NCI-H510A treated with DMSO at 0.1 percent for 48 hours (cell line): ENCODE measurements at regions not wholly inside any gene's neighbourhood (a gene's known extent, or its start where the extent isn't known, plus 50 kb on each side); places are given as distances from the start of the nearest gene placed in this dataset.
"Not testable (repeated sequence)": the region's sequence is repeated elsewhere in the genome, so short reads cannot be mapped to it uniquely, and the experiment has no call there.

ENCODE experiments used
- DNase-seq: peaks from one replicate; lab custom pipeline; 2025; lab: John Stamatoyannopoulos, UW

- no peak for DNase-seq
Observed at GRCh38 chr22:22193923-22194322, 50.7 kb upstream of the VPREB1 start.

DNA sequence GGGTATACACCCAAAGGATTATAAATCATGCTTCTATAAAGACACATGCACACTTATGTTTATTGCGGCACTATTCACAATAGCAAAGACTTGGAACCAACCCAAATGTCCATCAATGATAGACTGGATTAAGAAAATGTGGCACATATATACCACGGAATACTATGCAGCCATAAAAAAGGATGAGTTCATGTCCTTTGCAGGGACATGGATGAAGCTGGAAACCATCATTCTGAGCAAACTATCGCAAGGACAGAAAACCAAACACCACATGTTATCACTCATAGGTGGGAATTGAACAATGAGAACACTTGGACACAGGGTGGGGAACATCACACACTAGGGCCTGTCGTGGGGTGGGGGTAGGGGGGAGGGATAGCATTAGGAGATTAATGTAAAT is 51.1 kb upstream of the VPREB1 start:
- DNase-seq, result not testable (repeated sequence)

DNA sequence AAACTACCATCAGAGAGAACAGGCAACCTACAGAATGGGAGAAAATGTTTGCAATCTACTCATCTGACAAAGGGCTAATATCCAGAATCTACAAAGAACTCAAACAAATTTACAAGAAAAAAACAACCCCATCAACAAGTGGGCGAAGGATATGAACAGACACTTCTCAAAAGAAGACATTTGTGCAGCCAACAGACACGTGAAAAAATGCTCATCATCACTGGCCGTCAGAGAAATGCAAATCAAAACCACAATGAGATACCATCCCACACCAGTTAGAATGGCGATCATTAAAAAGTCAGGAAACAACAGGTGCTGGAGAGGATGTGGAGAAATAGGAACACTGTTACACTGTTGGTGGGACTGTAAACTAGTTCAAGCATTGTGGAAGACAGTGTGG is 51.6 kb upstream of the VPREB1 start:
- not testable (repeated sequence) for DNase-seq

DNA sequence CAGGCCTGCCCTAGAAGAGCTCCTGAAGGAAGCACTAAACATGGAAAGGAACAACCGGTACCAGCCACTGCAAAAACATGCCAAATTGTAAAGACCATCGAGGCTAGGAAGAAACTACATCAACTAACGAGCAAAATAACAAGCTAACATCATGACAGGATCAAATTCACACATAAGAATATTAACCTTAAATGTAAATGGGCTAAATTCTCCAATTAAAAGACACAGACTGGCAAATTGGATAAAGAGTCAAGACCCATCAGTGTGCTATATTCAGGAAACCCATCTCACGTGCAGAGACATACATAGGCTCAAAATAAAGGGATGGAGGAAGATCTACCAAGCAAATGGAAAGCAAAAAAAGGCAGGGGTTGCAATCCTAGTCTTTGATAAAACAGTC is 54.8 kb upstream of the VPREB1 start:
- not testable (repeated sequence) for DNase-seq

DNA sequence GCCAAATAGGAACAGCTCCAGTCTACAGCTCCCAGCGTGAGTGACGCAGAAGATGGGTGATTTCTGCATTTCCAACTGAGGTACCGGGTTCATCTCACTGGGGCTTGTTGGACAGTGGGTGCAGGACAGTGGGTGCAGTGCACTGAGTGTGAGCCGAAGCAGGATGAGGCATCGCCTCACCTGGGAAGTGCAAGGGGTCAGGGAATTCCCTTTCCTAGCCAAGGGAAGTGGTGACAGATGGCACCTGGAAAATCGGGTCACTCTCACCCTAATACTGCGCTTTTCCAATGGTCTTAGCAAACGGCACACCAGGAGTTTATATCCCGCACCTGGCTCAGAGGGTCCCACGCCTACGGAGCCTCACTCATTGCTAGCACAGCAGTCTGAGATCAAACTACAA is 56.7 kb upstream of the VPREB1 start:
- DNase-seq, result not testable (repeated sequence)

DNA sequence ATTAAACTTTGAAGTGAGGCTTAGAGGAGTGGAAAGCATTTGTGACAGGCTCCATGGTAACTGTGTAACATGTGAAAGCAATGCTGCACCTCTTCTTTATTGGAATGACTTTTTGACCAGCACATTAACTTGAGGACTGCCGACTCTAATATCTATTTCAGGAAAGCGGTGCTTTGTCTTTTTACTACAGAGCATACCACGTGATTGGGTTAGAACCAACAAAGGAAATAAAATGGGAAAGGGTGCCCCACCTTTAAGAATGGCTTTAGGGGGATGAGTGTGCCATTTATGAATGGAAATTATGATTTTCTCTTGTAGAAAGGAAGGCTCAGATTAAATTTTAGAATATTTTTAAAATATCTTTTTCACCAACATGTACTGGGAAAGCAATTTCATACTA is 57.3 kb upstream of the VPREB1 start:
- DNase-seq, result no peak

GRCh38 chr22:22185844-22186499 is 58.6 kb upstream of the VPREB1 start:
- DNase-seq, result no peak

- DNase-seq, result no peak
Observed at GRCh38 chr22:22185217-22185616, 59.4 kb upstream of the VPREB1 start.

- DNase-seq, result no peak
Observed at GRCh38 chr22:22184277-22184807, 60.2 kb upstream of the VPREB1 start.

- no peak for DNase-seq
Observed at GRCh38 chr22:22182990-22183264, 61.7 kb upstream of the VPREB1 start.

- DNase-seq, result no peak
Observed at GRCh38 chr22:22182218-22182989, 62.2 kb upstream of the VPREB1 start.

DNA sequence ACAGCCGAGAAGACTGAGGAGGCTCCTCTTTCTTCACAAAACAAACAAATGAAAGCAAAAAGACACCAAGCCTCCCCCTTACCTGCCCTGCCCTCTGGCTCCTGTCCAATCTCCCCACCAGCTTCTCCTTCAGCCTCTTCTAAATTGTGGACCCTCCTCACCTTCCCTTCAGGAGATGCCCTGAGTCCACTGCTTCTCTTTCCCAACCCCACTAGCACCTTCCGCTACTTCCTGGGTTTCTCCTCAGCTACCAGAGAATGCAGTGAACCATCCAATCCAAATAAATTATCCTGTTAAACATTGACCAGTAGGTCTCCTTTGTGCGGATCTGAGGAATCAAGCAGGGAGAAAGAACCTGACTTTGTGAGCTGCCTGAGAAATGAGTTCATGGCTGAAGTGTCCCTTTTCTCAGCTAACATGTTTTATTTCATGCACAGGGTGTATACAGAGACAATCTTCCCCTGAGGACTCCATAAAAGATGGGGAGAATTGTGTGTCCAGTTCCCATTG is 63.2 kb upstream of the VPREB1 start:
- DNase-seq, result peak; percentile 5

- peak; percentile 3 for DNase-seq
Observed at GRCh38 chr22:22180738-22181285, 63.8 kb upstream of the VPREB1 start.

DNA sequence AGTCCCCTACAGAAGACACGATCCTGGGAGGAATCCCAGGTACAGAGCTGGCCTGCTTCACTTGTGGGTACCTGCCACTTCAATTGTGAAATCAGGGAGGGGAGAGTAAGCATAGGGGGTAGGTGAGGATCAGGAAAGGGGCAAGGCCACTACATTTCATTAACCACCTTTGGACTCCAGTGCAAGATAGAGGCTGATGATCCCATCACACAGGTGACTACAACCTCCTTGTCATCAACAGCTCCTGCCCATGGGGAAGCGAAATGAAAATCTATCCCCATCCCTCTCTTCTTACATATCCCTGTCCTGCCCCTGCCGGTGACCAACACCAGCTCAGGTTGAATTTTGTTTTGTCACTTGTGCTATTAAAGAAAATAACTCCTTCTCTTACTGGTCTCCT is 64.7 kb upstream of the VPREB1 start:
- no peak for DNase-seq

- peak; percentile 53 for DNase-seq
Observed at GRCh38 chr22:22178992-22179391, 65.6 kb upstream of the VPREB1 start.

DNA sequence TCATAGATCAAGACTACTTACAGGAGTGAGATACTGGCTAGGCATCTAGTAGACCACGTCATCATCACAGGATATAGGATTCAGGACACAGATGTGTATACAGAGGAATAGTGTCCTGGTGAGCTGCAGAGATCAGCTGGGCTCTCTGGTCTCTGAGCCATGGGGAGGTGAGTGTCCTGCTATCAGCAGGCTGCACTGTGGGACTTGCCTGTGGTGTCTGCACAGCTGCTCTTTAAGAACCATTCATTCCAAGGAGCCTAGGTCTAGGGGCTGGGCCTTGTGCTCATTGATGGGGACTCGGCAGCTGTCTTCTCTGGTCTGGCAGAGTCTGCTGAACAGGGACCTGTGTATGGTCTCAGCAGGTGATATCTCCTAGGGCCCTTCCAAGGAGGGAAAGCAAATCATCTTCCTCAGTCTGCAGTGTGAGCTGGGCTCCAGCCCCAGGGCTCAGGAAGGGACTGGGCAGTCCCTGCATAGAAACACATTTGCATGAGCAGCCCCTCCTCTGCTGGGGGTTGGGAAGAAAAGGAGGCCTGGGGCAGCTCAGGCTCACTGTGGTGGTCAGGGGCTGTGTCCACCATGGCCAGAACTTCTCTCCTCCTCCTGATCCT is 66.1 kb upstream of the VPREB1 start:
- peak; percentile 2 for DNase-seq

- no peak for DNase-seq
Observed at GRCh38 chr22:22176929-22177616, 67.5 kb upstream of the VPREB1 start.

DNA sequence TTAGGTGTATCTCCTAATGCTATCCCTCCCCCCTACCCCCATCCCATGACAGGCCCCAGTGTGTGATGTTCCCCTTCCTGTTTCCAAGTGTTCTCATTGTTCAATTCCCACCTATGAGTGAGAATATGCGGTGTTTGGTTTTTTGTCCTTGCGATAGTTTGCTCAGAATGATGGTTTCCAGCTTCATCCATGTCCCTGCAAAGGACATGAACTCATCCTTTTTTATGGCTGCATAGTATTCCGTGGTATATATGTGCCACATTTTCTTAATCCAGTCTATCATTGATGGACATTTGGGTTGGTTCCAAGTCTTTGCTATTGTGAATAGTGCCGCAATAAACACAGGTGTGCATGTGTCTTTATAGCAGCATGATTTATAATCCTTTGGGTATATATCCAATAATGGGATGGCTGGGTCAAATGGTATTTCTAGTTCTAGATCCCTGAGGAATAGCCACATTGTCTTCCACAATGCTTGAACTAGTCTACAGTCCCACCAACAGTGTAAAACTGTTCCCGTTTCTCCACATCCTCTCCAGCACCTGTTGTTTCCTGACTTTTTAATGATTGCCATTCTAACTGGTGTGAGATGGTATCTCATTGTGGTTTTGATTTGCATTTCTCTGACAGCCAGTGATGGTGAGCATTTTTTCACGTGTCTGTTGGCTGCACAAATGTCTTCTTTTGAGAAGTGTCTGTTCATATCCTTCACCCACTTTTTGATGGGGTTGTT is 71.5 kb upstream of the VPREB1 start:
- not testable (repeated sequence) for DNase-seq

GRCh38 chr22:22171357-22172218 is 73.0 kb upstream of the VPREB1 start:
- DNase-seq, result peak; percentile 13

DNA sequence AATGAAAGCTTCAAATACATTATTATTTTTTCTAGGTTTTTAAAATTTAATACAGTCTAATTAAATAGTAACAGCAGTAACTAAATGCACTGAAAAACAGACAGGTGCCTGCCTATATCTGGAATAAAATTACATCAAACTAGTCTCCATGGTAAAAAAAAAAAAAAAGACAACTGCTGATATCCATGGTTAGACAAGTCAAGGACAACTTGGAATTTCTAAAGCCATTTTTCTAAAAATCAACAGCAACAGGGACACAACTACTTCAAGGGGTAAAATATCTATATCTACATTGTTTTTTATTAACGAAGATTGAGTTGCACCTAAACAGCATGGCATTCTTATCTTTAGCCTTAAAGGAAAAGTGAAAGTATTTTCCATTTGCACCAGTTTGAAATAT is 74.7 kb upstream of the VPREB1 start:
- no peak for DNase-seq
